HepG2 (cell line): ENCODE measurements at regions not wholly inside any gene's neighbourhood (a gene's known extent, or its start where the extent isn't known, plus 50 kb on each side); places are given as distances from the start of the nearest gene placed in this dataset.

ENCODE experiments used
- ATAC-seq: fragments of 200-7000 bp; cut with Tn5 transposase; 3 replicates; pipeline ENCODE4 v1.9.1; 2020; ENCODE audit warnings: mild to moderate bottlenecking, moderate library complexity
- BruUV-seq: library from RNA; stranded (reverse); fragments of 400-500 nt; replicated peaks from 2 replicates; lab custom pipeline; 2021; lab: Mats Ljungman, UMichigan
- CTCF ChIA-PET: fragments of 300-600 bp; formaldehyde crosslinking; extraction: SDS; loops from one replicate; lab custom pipeline; 2021; ENCODE audit warnings: low total read pairs, inconsistent platforms, low intra/inter-chr PET ratio; lab: Yijun Ruan, JAX
- POLR2A ChIA-PET: fragments of 350-600 bp; sonication (Branson Sonifier 250); formaldehyde crosslinking; loops from one replicate; lab custom pipeline; 2020; ENCODE audit warnings: antibody characterized with exemption, inconsistent platforms; lab: Yijun Ruan, JAX
- DNase-seq: peaks from one replicate; pipeline ENCODE4 v3.0.0-alpha.2; 2015; ENCODE audit warnings: low spot score
- FAIRE-seq: peaks from 3 replicates; lab custom pipeline; 2011; peaks lifted over from hg19 to GRCh38; lab: Jason Lieb, UNC
- H2AFZ ChIP-seq: one replicate; pipeline ENCODE4 v1.6.1; 2011; ENCODE audit warnings: low read length, inconsistent platforms
- H3K27ac ChIP-seq: fragments of 300-600 bp; 3 replicates; pipeline ENCODE4 v1.8.0; 2011; ENCODE audit warnings: mixed run types, mild to moderate bottlenecking, mixed read lengths, low read length, inconsistent platforms; ENCODE audit not compliant: insufficient read depth; ENCODE audit errors: extremely low read length
- H3K27me3 ChIP-seq, 2 experiments: fragments of 200-600 bp in 1 of 2; 2 replicates in 1 of 2; 3 replicates in 1 of 2; pipeline versions ENCODE4 v1.6.0 to v1.8.0; 2011; ENCODE audit warnings: low read length in 2 of 2, mild to moderate bottlenecking in 2 of 2, moderate library complexity in 2 of 2, inconsistent platforms in 1 of 2; ENCODE audit not compliant: insufficient read depth in 2 of 2, control insufficient read depth in 1 of 2
- H3K36me3 ChIP-seq, 2 experiments: fragments of 200-600 bp in 1 of 2; replicated peaks in 1 of 2; 2 replicates in 1 of 2; 3 replicates in 1 of 2; pipeline versions ENCODE4 v1.5.1 to v1.8.0; 2011; ENCODE audit warnings: low read length in 2 of 2, inconsistent platforms in 1 of 2; ENCODE audit not compliant: insufficient read depth in 2 of 2, control insufficient read depth in 1 of 2
- H3K4me1 ChIP-seq: 2 replicates; pipeline ENCODE4 v1.5.1; 2012; ENCODE audit warnings: low read length, inconsistent platforms; ENCODE audit not compliant: insufficient read depth
- H3K4me2 ChIP-seq: 2 replicates; pipeline ENCODE4 v1.6.0; 2011; ENCODE audit warnings: low read depth, low read length, inconsistent platforms
- H3K4me3 ChIP-seq, 3 experiments: fragments of 200-600 bp in 1 of 3; sonication (generic), shearing (Covaris generic) in 1 of 3; replicated peaks in 1 of 3; 2 replicates each; pipeline ENCODE4 v1.5.1; 2011 to 2016; ENCODE audit warnings: low read length in 3 of 3, inconsistent platforms in 2 of 3, low read depth in 2 of 3, mild to moderate bottlenecking in 2 of 3, control low read depth in 1 of 3, mixed read lengths in 1 of 3; ENCODE audit not compliant: insufficient read depth in 1 of 3
- H3K79me2 ChIP-seq: one replicate; pipeline ENCODE4 v1.6.1; 2011; ENCODE audit warnings: low read length, inconsistent platforms; ENCODE audit not compliant: insufficient read depth
- H3K9ac ChIP-seq: 2 replicates; pipeline ENCODE4 v1.6.0; 2011; ENCODE audit warnings: mild to moderate bottlenecking, low read depth, low read length, inconsistent platforms; ENCODE audit not compliant: insufficient read depth
- H3K9me3 ChIP-seq: 2 replicates; pipeline ENCODE4 v1.5.1; 2012; ENCODE audit warnings: mild to moderate bottlenecking, low read length
- H4K20me1 ChIP-seq: 2 replicates; pipeline ENCODE4 v1.6.0; 2011; ENCODE audit warnings: inconsistent platforms, mild to moderate bottlenecking, low read length, moderate library complexity; ENCODE audit not compliant: insufficient read depth
- GABPA ChIP-seq, 2 experiments: IDR thresholded peaks; 2 replicates each; pipeline ENCODE4 v1.6.1; 2011 to 2016; ENCODE audit warnings: low read depth in 2 of 2, low read length in 1 of 2, missing biosample characterization in 1 of 2, missing genetic modification characterization in 1 of 2
- JUNB ChIP-seq: sonication (generic); formaldehyde crosslinking; IDR thresholded peaks from 2 replicates; pipeline ENCODE4 v1.8.0; 2022; ENCODE audit warnings: missing genetic modification reagents, mild to moderate bottlenecking, borderline replicate concordance
- ZNF260 ChIP-seq: sonication (generic); formaldehyde crosslinking; IDR thresholded peaks from 2 replicates; pipeline ENCODE4 v1.4.0; 2020; ENCODE audit warnings: missing genetic modification reagents, low read depth, mild to moderate bottlenecking, borderline replicate concordance
- ZNF547 ChIP-seq: sonication (generic); formaldehyde crosslinking; IDR thresholded peaks from 2 replicates; pipeline ENCODE4 v1.5.1; 2020; ENCODE audit warnings: mild to moderate bottlenecking, missing genetic modification reagents
- ZNF550 ChIP-seq: sonication (generic); formaldehyde crosslinking; IDR thresholded peaks from 2 replicates; pipeline ENCODE4 v1.4.0; 2020; ENCODE audit warnings: mild to moderate bottlenecking, missing genetic modification reagents, borderline replicate concordance
- ZNF713 ChIP-seq: sonication (generic); formaldehyde crosslinking; IDR thresholded peaks from 2 replicates; pipeline ENCODE4 v1.4.0; 2020; ENCODE audit warnings: mild to moderate bottlenecking, missing genetic modification reagents
- in situ Hi-C: cut with HindIII; loops from 2 replicates; pipeline ENCODE4 v1.10.0; 2017; ENCODE audit warnings: low pct_unique_long_range_greater_than_20kb; ENCODE audit not compliant: extremely low pct_ligation_motif_present
- intact Hi-C: fragments of 100-400 bp; cut with micrococcal nuclease; formaldehyde crosslinking; loops from one replicate; pipeline ENCODE4 v1.10.0; 2022; ENCODE audit not compliant: unreplicated experiment
- TF ChIP-seq, protein P1 (sequence below), 2 experiments: sonication (generic) in 1 of 2; formaldehyde crosslinking in 1 of 2; IDR thresholded peaks; 2 replicates each; pipeline versions ENCODE4 v1.4.0 to v1.6.1; 2016 to 2020; ENCODE audit warnings: borderline replicate concordance in 1 of 2, low read depth in 1 of 2, mild to moderate bottlenecking in 1 of 2, missing genetic modification reagents in 1 of 2
- TF ChIP-seq, protein P2 (sequence below): sonication (generic); formaldehyde crosslinking; IDR thresholded peaks from 2 replicates; pipeline ENCODE4 v1.4.0; 2020; ENCODE audit warnings: missing genetic modification reagents, mild to moderate bottlenecking, borderline replicate concordance

DNA sequence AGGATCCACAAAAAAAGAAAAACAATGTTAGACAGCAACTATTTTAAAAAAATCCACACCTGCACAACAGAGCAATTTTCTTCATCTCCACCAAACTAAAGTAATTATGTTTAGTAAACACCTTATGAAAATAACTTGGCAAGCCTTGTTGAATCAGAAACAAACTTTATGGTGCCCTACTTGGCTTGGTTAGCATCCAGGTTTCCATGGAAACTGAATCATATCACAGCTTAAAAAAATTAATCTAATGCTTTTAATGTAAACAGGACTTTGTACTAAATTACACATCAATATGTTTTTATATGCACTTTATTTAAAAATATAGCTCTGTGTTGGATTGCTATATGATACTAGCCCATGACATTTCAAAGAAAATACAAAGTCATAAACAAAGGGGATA lies 1882.4 kb downstream of the SUCLG1 start:
- peaks cover 46% of the 10 kb centered on the region for H3K9me3 ChIP-seq
- BruUV-seq = no TSS peak
- POLR2A ChIA-PET = no interaction called here
- in situ Hi-C loops = no loop called here
- intact Hi-C loops = no loop called here
- H3K36me3 ChIP-seq = no peaks in the 10 kb centered on the region
- no peak overlapping the region for H3K4me2 ChIP-seq
- H3K9ac ChIP-seq = no peak overlapping the region
- H3K79me2 ChIP-seq = no peaks in the 10 kb centered on the region
- no peak overlapping the region for H3K27ac ChIP-seq
- H2AFZ ChIP-seq = no peak overlapping the region
- no peak for TF ChIP-seq ZNF547 (CRISPR knock-in tag)
- no peak for TF ChIP-seq ZNF550 (CRISPR knock-in tag)
- TF ChIP-seq ZNF260 (CRISPR knock-in tag) = no peak
- no peak for TF ChIP-seq GABPA (IDR thresholded peaks at IDR 0.05; ENCODE audit: low read depth, low read length)
- no peak for TF ChIP-seq GABPA (CRISPR knock-in tag; IDR thresholded peaks at IDR 0.05; ENCODE audit: low read depth)
- TF ChIP-seq ZNF713 (CRISPR knock-in tag) = no peak
- TF ChIP-seq, protein P1, sequence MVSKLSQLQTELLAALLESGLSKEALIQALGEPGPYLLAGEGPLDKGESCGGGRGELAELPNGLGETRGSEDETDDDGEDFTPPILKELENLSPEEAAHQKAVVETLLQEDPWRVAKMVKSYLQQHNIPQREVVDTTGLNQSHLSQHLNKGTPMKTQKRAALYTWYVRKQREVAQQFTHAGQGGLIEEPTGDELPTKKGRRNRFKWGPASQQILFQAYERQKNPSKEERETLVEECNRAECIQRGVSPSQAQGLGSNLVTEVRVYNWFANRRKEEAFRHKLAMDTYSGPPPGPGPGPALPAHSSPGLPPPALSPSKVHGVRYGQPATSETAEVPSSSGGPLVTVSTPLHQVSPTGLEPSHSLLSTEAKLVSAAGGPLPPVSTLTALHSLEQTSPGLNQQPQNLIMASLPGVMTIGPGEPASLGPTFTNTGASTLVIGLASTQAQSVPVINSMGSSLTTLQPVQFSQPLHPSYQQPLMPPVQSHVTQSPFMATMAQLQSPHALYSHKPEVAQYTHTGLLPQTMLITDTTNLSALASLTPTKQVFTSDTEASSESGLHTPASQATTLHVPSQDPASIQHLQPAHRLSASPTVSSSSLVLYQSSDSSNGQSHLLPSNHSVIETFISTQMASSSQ (IDR thresholded peaks at IDR 0.05; ENCODE audit: low read depth) = no peak
- TF ChIP-seq, protein P1 (CRISPR knock-in tag; IDR thresholded peaks at IDR 0.05; ENCODE audit: borderline replicate concordance) = no peak
- TF ChIP-seq, protein P2, sequence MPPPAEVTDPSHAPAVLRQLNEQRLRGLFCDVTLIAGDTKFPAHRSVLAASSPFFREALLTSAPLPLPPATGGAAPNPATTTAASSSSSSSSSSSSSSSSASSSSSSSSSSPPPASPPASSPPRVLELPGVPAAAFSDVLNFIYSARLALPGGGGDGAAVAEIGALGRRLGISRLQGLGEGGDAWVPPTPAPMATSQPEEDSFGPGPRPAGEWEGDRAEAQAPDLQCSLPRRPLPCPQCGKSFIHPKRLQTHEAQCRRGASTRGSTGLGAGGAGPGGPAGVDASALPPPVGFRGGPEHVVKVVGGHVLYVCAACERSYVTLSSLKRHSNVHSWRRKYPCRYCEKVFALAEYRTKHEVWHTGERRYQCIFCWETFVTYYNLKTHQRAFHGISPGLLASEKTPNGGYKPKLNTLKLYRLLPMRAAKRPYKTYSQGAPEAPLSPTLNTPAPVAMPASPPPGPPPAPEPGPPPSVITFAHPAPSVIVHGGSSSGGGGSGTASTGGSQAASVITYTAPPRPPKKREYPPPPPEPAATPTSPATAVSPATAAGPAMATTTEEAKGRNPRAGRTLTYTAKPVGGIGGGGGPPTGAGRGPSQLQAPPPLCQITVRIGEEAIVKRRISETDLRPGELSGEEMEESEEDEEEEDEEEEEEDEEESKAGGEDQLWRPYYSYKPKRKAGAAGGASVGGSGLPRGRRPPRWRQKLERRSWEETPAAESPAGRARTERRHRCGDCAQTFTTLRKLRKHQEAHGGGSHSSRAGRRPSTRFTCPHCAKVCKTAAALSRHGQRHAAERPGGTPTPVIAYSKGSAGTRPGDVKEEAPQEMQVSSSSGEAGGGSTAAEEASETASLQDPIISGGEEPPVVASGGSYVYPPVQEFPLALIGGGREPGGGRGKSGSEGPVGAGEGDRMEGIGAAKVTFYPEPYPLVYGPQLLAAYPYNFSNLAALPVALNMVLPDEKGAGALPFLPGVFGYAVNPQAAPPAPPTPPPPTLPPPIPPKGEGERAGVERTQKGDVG (CRISPR knock-in tag) = no peak
- no peak for TF ChIP-seq JUNB (CRISPR knock-in tag)
- ATAC-seq (no peak), FAIRE-seq (no peak), DNase-seq (no peak)
- no peak overlapping the region for H3K4me3 ChIP-seq
- H3K27me3 ChIP-seq = no peaks in the 10 kb centered on the region
- H4K20me1 ChIP-seq = no peaks in the 10 kb centered on the region
- CTCF ChIA-PET = no interaction called here
- H3K4me1 ChIP-seq = no peaks in the 10 kb centered on the region
